ENCODE measurements at regions not wholly inside any gene's neighbourhood (a gene's known extent, or its start where the extent isn't known, plus 50 kb on each side); places are given as distances from the start of the nearest gene placed in this dataset.

- Histone ChIP-seq H3K4me1 (ENCODE audit: control insufficient read depth, insufficient read depth, low read length, poor library complexity, severe bottlenecking) (no peaks in the 10 kb centered on the region), H3K36me3 (ENCODE audit: control insufficient read depth, insufficient read depth, low read length) (no peaks in the 10 kb centered on the region), H3K9me3 (ENCODE audit: control insufficient read depth, low read length) (no peaks in the 10 kb centered on the region), H3K27me3 (replicated peaks; ENCODE audit: control insufficient read depth, insufficient read depth, low read length, poor library complexity, severe bottlenecking) (no peaks in the 10 kb centered on the region), H3K4me3 (ENCODE audit: insufficient read depth, low read depth, low read length, poor library complexity, severe bottlenecking) (no peak overlapping the region), H3K27ac (ENCODE audit: insufficient read depth, low read length, poor library complexity, severe bottlenecking) (no peak overlapping the region)
- DNase-seq = no peak
Observed at GRCh38 chr15:54915380-54915779, 281.4 kb downstream of the RSL24D1 start.

- H3K4me1 ChIP-seq (ENCODE audit: control insufficient read depth, insufficient read depth, low read length, poor library complexity, severe bottlenecking) = no peaks in the 10 kb centered on the region
- H3K27ac ChIP-seq (ENCODE audit: insufficient read depth, low read length, poor library complexity, severe bottlenecking) = no peak overlapping the region
- no peaks in the 10 kb centered on the region for H3K36me3 ChIP-seq (ENCODE audit: control insufficient read depth, insufficient read depth, low read length)
- H3K9me3 ChIP-seq (ENCODE audit: control insufficient read depth, low read length) = no peaks in the 10 kb centered on the region
- no peak overlapping the region for H3K4me3 ChIP-seq (ENCODE audit: insufficient read depth, low read depth, low read length, poor library complexity, severe bottlenecking)
- no peaks in the 10 kb centered on the region for H3K27me3 ChIP-seq (replicated peaks; ENCODE audit: control insufficient read depth, insufficient read depth, low read length, poor library complexity, severe bottlenecking)
- no peak for DNase-seq
Observed at GRCh38 chr15:54884312-54884711, 312.4 kb downstream of the RSL24D1 start.

- no peaks in the 10 kb centered on the region for H3K4me1 ChIP-seq (ENCODE audit: control insufficient read depth, insufficient read depth, low read length, poor library complexity, severe bottlenecking)
- H3K27ac ChIP-seq (ENCODE audit: insufficient read depth, low read length, poor library complexity, severe bottlenecking) = no peak overlapping the region
- H3K4me3 ChIP-seq (ENCODE audit: insufficient read depth, low read depth, low read length, poor library complexity, severe bottlenecking) = no peak overlapping the region
- H3K36me3 ChIP-seq (ENCODE audit: control insufficient read depth, insufficient read depth, low read length) = no peaks in the 10 kb centered on the region
- DNase-seq = no peak
- H3K9me3 ChIP-seq (ENCODE audit: control insufficient read depth, low read length) = no peaks in the 10 kb centered on the region
- H3K27me3 ChIP-seq (replicated peaks; ENCODE audit: control insufficient read depth, insufficient read depth, low read length, poor library complexity, severe bottlenecking) = no peaks in the 10 kb centered on the region
Observed at GRCh38 chr15:54859982-54860381, 336.8 kb downstream of the RSL24D1 start.

- no peak for DNase-seq
- H3K4me3 ChIP-seq (ENCODE audit: insufficient read depth, low read depth, low read length, poor library complexity, severe bottlenecking) = no peak overlapping the region
- H3K9me3 ChIP-seq (ENCODE audit: control insufficient read depth, low read length) = no peaks in the 10 kb centered on the region
- no peaks in the 10 kb centered on the region for H3K4me1 ChIP-seq (ENCODE audit: control insufficient read depth, insufficient read depth, low read length, poor library complexity, severe bottlenecking)
- no peaks in the 10 kb centered on the region for H3K27me3 ChIP-seq (replicated peaks; ENCODE audit: control insufficient read depth, insufficient read depth, low read length, poor library complexity, severe bottlenecking)
- no peak overlapping the region for H3K27ac ChIP-seq (ENCODE audit: insufficient read depth, low read length, poor library complexity, severe bottlenecking)
- no peaks in the 10 kb centered on the region for H3K36me3 ChIP-seq (ENCODE audit: control insufficient read depth, insufficient read depth, low read length)
Observed at GRCh38 chr15:54854667-54855066, 342.1 kb downstream of the RSL24D1 start.

- Histone ChIP-seq H3K27ac (ENCODE audit: insufficient read depth, low read length, poor library complexity, severe bottlenecking) (no peak overlapping the region), H3K27me3 (replicated peaks; ENCODE audit: control insufficient read depth, insufficient read depth, low read length, poor library complexity, severe bottlenecking) (no peaks in the 10 kb centered on the region), H3K4me3 (ENCODE audit: insufficient read depth, low read depth, low read length, poor library complexity, severe bottlenecking) (no peak overlapping the region), H3K36me3 (ENCODE audit: control insufficient read depth, insufficient read depth, low read length) (no peaks in the 10 kb centered on the region), H3K9me3 (ENCODE audit: control insufficient read depth, low read length) (no peaks in the 10 kb centered on the region), H3K4me1 (ENCODE audit: control insufficient read depth, insufficient read depth, low read length, poor library complexity, severe bottlenecking) (no peaks in the 10 kb centered on the region)
- DNase-seq = no peak
Observed at GRCh38 chr15:54850101-54850500, 346.6 kb downstream of the RSL24D1 start.

GRCh38 chr15:54843006-54843405 is 353.7 kb downstream of the RSL24D1 start:
- Histone ChIP-seq H3K4me3 (ENCODE audit: insufficient read depth, low read depth, low read length, poor library complexity, severe bottlenecking) (no peak overlapping the region), H3K36me3 (ENCODE audit: control insufficient read depth, insufficient read depth, low read length) (no peaks in the 10 kb centered on the region), H3K4me1 (ENCODE audit: control insufficient read depth, insufficient read depth, low read length, poor library complexity, severe bottlenecking) (no peaks in the 10 kb centered on the region), H3K27me3 (replicated peaks; ENCODE audit: control insufficient read depth, insufficient read depth, low read length, poor library complexity, severe bottlenecking) (no peaks in the 10 kb centered on the region), H3K9me3 (ENCODE audit: control insufficient read depth, low read length) (no peaks in the 10 kb centered on the region), H3K27ac (ENCODE audit: insufficient read depth, low read length, poor library complexity, severe bottlenecking) (no peak overlapping the region)
- DNase-seq = no peak

- no peak overlapping the region for H3K4me3 ChIP-seq (ENCODE audit: insufficient read depth, low read depth, low read length, poor library complexity, severe bottlenecking)
- no peaks in the 10 kb centered on the region for H3K27me3 ChIP-seq (replicated peaks; ENCODE audit: control insufficient read depth, insufficient read depth, low read length, poor library complexity, severe bottlenecking)
- no peaks in the 10 kb centered on the region for H3K36me3 ChIP-seq (ENCODE audit: control insufficient read depth, insufficient read depth, low read length)
- DNase-seq = no peak
- no peaks in the 10 kb centered on the region for H3K4me1 ChIP-seq (ENCODE audit: control insufficient read depth, insufficient read depth, low read length, poor library complexity, severe bottlenecking)
- no peaks in the 10 kb centered on the region for H3K9me3 ChIP-seq (ENCODE audit: control insufficient read depth, low read length)
- no peak overlapping the region for H3K27ac ChIP-seq (ENCODE audit: insufficient read depth, low read length, poor library complexity, severe bottlenecking)
Observed at GRCh38 chr15:54841701-54842305, 354.9 kb downstream of the RSL24D1 start.

- H3K4me3 ChIP-seq (ENCODE audit: insufficient read depth, low read depth, low read length, poor library complexity, severe bottlenecking) = no peak overlapping the region
Observed at GRCh38 chr15:54840621-54841398, 355.9 kb downstream of the RSL24D1 start.

GRCh38 chr15:54839379-54839778 is 357.4 kb downstream of the RSL24D1 start:
- H3K4me3 ChIP-seq (ENCODE audit: insufficient read depth, low read depth, low read length, poor library complexity, severe bottlenecking) = no peak overlapping the region
- no peaks in the 10 kb centered on the region for H3K9me3 ChIP-seq (ENCODE audit: control insufficient read depth, low read length)
- no peak for DNase-seq
- no peaks in the 10 kb centered on the region for H3K4me1 ChIP-seq (ENCODE audit: control insufficient read depth, insufficient read depth, low read length, poor library complexity, severe bottlenecking)
- H3K27ac ChIP-seq (ENCODE audit: insufficient read depth, low read length, poor library complexity, severe bottlenecking) = no peak overlapping the region
- H3K27me3 ChIP-seq (replicated peaks; ENCODE audit: control insufficient read depth, insufficient read depth, low read length, poor library complexity, severe bottlenecking) = no peaks in the 10 kb centered on the region
- no peaks in the 10 kb centered on the region for H3K36me3 ChIP-seq (ENCODE audit: control insufficient read depth, insufficient read depth, low read length)

More at GRCh38 chr15:54840621-54841398, 355.9 kb downstream of the RSL24D1 start:
- no peaks in the 10 kb centered on the region for H3K4me1 ChIP-seq (ENCODE audit: control insufficient read depth, insufficient read depth, low read length, poor library complexity, severe bottlenecking)
- no peaks in the 10 kb centered on the region for H3K36me3 ChIP-seq (ENCODE audit: control insufficient read depth, insufficient read depth, low read length)
- no peak for DNase-seq
- H3K27me3 ChIP-seq (replicated peaks; ENCODE audit: control insufficient read depth, insufficient read depth, low read length, poor library complexity, severe bottlenecking) = no peaks in the 10 kb centered on the region
- no peak overlapping the region for H3K27ac ChIP-seq (ENCODE audit: insufficient read depth, low read length, poor library complexity, severe bottlenecking)
- H3K9me3 ChIP-seq (ENCODE audit: control insufficient read depth, low read length) = no peaks in the 10 kb centered on the region

- H3K4me1 ChIP-seq (ENCODE audit: control insufficient read depth, insufficient read depth, low read length, poor library complexity, severe bottlenecking) = no peaks in the 10 kb centered on the region
- no peaks in the 10 kb centered on the region for H3K36me3 ChIP-seq (ENCODE audit: control insufficient read depth, insufficient read depth, low read length)
- no peak overlapping the region for H3K4me3 ChIP-seq (ENCODE audit: insufficient read depth, low read depth, low read length, poor library complexity, severe bottlenecking)
- H3K27me3 ChIP-seq (replicated peaks; ENCODE audit: control insufficient read depth, insufficient read depth, low read length, poor library complexity, severe bottlenecking) = no peaks in the 10 kb centered on the region
- no peak overlapping the region for H3K27ac ChIP-seq (ENCODE audit: insufficient read depth, low read length, poor library complexity, severe bottlenecking)
- no peak for DNase-seq
- no peaks in the 10 kb centered on the region for H3K9me3 ChIP-seq (ENCODE audit: control insufficient read depth, low read length)
Observed at GRCh38 chr15:54836052-54836795, 360.5 kb downstream of the RSL24D1 start.

Measured in effector memory CD4-positive, alpha-beta T cell (primary cell).